Activated CD8-positive, alpha-beta memory T cell treated with anti-CD3 and anti-CD28 coated beads for 48 hours (primary cell): ENCODE measurements at regions not wholly inside any gene's neighbourhood (a gene's known extent, or its start where the extent isn't known, plus 50 kb on each side); places are given as distances from the start of the nearest gene placed in this dataset.

Source experiments
- DNase-seq, 3 experiments: peaks; one replicate each; pipeline ENCODE4 v3.0.0-alpha.2; 2020; ENCODE audit warnings: low read depth in 2 of 3, low spot score in 2 of 3

DNA sequence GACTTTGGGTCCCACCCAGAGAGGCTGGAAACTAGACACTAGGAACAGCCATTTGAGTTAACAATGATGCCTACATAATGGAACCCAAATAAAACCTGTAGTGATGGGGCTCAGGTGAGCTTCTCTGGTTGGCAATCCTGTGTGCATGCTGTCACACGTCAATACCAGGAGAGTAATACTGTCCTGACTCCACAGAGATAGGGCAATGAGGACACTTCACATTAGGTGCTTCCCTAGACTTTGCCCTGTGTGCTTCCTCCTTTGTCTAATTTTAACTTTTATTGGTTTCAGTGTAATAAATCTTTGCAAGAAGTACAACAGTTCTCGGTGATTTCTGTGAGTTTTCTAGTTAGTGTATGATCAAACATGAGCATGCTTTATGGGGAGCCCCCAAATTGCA, 281.8 kb upstream of the ARRDC4 start:
- no peak for DNase-seq

DNA sequence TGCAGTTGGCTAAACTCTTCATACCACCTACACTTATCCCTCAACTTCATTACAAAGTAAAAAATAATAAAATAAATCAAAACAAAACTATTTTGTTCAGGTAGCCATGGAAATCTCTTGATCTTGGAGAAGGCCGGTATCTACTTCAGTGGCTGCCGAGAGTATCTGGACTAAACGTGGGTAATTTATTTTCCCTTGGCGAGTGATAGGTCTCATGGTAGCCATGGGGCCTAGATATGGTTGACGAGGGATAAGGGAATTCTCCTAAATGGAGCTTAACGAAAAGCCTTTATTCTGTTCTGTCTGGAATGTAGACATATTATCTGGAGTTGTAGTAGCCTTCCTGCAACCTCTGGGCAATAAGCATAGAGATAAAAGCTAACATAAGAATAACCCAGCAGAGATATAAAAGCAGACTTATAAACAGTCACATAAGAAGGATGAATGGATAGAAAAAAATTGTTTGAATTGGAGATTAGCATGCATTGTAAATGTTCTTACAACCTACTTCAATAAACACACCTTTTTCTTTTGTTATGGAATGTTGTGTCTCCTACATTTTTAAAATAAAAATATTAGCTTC, 281.3 kb upstream of the ARRDC4 start:
- no peak for DNase-seq

DNA sequence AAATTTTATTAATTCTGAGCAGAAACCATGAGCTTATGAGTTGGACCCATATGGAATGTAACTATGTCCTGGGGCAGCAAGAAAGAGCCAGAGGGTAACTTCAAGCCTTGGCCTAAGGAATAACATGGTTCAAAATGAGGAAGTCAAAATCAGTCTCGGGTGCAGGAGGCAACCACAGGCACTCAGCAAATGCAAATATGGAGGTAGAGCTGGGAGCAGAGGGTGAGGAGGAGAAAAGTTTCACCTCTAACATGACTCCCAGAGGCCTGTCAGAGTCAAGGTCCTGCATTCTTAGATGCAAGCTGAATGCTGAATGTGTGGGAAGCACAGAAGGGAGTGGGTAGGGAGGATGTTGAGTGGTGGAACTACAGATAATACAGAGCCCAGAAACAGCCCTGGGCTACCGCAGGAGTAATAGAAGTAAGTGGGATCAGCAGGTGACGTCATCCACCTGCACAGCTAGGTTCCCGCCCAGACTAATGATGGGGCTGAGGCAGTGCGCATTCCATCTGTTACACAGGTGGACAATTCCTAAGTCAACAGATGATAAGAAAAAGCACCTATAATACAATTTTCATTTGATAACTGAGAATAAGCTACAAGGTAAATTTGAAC, 279.8 kb upstream of the ARRDC4 start:
- no peak for DNase-seq

DNA sequence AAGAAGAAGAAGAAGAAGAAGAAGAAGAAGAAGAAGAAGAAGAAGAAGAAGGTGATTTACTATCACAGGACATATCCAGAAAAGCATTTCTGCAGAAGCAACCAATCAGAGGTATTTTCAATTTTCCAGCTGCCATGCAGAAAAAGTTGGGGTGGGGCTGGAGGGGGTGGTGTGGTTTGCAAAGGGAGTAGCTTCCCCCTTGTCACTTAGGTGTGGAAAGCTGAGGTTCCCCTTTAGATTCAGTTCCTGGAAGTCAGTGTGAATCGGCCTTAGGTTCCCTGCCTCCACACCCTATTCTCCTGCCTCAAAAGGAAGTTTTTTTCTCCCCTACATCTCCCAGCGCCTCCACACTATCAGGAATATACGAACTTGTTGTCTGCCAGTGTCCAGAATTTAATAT, 276.7 kb upstream of the ARRDC4 start:
- no peak for DNase-seq

DNA sequence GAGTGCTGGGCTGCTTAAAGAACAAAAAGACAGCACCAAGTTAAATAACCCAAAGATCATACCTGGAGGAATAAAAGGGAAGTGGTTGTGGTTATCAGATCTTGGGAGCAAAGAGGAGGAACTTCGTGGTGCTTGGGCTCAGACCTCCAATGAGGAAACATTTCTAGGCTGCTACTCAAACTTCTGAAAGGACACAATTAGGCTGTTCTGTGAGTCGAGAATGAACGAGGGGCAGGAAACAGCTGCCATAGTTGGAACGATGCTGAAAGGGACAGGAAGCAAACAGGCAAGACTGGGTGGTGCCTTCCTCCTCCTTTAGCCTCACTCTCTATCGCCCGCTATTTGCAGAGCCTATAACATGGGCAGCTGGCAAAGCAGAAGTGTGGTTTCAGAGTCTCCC, 276.3 kb upstream of the ARRDC4 start:
- DNase-seq: no peak

DNA sequence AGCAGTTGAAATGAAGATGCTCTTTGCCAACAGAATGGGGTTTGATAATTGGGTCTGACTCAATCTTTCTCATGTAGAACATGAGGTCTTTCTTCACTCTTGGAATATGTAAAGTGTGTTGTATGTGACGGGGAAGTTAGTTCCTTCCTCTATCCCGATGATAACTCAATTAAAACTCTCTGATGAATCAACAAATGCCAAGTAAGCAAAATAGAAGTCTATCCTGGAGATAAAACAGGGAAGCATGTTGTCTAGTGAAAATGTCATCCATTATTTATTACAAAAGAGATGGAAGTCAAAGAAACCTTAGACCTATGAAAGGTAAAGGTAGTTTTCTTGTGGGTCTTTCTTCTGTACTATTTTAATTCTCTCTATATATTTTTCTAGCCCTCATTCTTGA, 274.2 kb upstream of the ARRDC4 start:
- no peak for DNase-seq

DNA sequence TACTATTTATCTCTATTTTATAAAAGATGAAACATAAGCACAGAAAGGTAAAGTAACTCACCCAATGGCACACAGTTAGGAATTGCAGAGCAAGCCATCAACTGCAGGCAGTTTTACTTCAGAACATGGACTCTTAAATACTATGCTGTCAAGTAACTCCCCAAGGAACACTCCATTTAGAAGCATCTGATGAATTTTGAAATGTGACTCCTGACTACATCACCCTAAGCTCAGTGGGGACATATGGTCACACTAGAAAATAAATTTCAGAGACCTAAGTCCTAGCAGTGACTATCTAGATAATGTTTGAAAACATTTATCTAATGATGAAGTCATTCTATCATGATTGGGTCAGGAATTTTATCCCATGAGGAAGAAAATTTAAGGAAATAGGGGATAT, 272.8 kb upstream of the ARRDC4 start:
- DNase-seq: no peak

DNA sequence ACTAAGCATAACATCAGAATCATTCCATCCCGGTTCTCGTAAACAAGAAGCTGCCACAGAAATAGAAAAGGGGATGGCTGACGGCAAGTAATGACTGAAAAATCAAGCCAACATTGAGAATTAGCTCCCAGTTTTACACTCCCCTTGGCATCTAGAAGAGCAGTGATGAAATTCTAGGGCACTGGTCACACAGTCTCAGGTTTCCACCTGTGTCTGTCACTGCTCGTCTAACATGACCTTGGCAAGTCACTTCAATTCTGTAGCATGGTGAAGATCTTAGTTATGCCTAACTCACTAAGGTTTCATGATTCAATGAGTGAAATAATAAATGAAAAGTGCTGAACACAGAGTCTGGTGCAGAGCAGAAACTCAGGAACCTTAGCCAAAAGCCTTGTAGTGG, 272.3 kb upstream of the ARRDC4 start:
- DNase-seq: no peak

DNA sequence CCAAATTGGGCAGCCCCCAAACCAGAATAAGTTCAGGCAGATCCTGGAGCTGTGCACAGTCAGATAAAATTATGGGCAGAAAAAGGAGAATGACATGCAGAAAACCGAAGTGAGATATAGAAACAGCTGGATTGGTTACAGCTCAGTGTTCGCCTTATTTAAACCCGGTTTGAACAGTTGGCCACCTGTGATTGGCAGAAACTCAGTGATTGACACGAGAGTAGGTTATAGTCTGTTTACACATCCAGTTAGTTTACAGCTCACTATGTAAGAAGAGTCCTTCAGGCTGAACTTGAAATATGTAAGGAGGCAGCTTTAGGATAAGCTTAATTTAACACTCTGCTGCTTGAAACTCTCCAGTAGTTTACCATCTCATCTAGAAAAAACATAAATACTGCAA, 271.6 kb upstream of the ARRDC4 start:
- DNase-seq: no peak

DNA sequence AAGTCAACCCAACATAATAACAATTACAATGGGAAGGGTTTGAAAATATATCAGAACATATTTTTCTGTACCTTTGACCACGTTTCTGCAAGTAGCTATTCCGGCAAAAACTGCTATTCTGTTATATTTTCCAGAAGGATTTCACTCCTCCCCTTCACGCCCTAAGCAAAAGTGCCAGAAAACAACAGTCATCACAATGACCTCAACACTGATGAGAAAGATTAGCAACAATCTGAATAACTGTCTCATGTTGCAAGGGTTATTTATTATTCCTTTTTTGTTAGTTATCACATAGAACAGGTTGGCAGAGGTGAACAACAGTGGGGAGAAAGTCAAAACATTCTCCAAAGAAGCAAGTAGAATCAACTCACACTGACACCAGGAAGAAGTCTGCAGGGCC, 269.4 kb upstream of the ARRDC4 start:
- DNase-seq: no peak

DNA sequence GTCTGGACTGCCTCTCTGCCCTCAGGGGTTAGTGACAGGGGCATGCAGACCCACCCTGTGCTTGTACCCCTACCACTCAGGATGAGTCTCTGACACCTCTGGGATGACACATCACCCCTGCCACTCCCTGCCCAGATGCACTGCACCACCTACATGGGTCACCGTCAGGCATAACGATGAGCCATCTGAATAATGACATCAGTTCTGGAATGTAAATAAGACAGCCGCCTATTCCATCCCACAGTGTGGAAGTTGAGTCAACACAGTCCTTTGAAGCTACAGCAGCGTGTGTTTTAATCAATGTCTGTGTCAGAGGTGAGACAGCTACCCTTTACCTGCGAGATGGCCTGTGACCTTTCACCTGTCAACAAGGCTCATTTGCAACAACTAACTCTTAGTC, 268.7 kb upstream of the ARRDC4 start:
- no peak for DNase-seq

DNA sequence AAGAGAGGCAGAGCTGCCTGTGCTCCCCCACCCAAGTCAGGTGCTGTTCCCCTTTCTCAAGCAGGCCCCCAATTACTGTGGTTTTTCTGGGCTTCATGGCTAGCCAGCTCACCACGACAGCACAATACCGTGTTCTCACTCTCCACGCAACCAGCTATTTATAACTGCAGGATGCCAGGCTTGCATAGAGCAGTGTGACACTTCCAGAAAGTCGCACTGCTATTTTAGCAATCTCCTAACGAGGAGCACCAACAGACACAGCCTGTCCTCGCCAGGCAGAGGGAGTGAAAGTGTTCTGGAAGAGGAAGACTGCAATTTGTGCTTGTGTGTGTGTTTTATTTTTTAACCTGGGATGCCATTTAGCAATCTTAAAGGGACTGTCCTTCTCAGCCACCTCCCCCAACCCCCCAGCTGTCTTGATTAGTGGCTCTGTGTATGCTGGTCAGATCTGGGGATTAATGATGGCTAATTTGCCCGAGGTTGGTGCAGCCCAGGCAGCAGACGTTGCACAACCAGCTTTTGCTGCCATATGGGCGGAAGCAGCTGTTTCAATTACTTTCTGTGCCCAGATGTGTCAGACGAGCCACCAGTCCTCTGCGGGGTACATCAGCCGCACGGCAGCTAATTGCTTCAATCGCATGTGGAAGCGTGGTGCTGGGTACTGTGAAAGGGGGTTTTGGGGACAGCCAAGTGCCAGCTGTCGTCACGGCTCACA, 268.0 kb upstream of the ARRDC4 start:
- DNase-seq: no peak

DNA sequence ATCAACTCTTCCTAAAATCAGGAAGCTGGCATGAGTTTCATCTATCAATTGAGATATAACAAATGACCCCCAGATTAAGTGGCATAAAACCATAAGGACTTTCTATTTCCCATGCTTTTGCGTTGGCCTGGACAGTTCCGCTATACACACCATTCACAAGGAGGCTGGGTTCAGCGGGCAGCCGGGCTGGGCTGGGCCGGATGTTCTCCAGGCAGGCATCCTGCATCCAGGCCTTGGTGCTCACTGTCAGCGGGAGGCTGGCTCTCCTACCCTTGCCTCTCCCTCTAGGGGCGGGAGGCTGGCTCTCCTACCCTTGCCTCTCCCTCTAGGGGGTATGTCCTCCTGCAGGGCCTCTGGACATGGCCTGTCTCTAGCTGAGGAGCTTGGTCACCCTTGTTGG, 266.0 kb upstream of the ARRDC4 start:
- no peak for DNase-seq

DNA sequence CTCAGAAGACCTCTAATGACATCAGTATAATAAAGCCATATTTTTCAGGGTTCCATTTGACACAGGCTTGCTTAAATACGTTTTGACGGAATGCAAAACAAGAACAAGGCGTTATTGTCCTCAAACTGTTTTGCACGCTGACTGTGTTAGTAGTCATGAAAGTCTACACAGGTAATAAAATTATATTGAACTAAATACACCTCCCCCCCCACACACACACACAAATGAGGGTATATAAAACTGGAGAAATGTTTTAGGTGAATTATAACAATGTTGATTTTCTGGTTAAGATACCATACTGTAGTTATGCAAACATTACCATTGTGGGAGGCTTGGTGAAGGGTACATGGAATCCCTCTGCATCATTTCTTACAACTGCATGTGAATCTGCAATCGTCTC, 257.1 kb upstream of the ARRDC4 start:
- DNase-seq: no peak

DNA sequence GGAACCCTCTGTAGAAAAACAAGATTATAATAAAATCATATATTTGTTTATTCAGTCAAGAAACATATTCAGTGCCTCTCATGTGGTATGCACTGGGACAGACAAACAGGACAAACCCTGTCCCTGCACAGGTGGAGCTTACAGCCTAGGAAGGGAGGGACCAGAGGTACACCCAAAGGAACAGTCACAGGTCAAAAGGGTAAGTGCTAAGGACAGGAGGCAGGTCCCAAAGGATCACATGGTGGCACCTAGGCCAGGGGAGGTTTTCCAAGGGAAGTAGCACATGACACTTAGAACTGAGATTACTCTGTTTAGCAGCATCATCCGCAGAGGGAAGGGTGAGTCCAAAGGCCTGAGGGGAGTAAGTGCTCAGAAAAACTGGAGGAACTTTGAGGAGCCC, 254.4 kb upstream of the ARRDC4 start:
- DNase-seq: no peak

DNA sequence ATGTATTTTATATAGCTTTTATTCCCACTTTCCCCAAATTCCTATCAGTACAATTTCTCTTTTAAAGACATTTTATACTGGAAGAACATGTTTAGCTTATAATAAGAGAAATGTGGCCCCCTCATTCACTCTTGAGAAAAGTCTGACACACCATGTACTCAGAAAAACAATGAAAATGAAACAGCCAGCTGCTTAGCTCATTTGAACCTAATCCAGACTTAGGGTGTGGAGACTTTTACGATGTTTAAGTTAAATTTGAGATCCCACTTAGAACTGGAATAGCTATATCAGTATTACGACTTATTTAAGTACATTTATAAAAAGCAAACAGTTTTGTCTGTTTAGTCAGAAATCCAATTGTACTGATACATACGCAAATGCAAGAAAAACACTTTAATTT, 252.3 kb upstream of the ARRDC4 start:
- no peak for DNase-seq

DNA sequence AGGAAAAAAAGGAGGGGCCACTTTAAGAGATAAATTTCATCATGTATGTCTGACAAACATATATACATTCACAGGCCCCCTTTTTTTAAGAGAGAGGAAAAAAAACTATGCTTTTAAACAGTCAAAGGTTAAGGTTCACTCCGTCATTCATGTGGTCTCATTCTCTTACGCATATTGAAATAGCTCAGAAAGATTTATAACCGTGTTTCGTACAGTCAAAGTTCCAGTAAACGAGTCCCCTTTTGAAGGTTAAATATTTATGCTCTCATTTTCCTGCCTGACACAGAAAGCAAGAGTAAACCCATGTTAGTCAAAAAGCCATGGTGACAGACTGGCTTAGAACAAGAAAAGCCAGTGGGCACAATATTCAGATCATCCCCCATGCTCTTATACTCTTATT, 248.0 kb upstream of the ARRDC4 start:
- DNase-seq: no peak

DNA sequence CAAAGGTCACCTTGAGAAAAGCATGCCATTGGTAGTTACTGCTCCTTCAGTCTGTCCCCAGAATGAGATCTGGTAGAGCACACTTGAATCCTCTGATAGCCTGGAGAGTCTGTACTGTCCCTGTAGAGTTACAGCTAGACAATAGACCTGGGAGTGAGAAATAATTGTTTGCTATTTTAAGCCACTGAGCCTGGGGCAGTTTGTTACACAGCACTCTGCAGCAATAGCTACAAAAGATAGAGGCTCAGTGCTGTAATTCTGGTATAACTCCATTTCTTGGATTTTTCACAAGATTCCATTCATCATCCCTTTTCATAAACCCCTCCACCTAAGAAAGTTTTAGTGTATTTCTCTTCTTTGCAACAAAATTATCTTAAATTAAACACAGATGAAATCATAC, 242.7 kb upstream of the ARRDC4 start:
- no peak for DNase-seq

DNA sequence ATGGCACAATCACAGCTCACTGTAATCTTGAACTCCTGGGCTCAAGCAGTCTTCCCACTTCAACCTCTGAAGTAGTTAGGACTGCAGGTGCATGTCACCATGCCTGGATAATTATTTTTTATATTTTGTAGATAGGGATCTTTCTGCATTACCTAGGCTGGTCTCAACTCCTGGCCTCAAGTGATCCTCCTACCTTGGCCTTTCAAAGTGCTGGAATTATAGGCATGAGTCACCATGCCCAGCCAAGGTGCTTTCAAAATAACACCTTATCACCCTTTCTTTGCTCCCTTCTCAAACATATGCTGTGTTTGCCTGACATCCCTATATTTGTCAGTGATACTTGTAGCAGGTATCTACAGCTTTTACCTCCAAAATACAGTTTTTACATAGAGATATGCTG, 242.0 kb upstream of the ARRDC4 start:
- no peak for DNase-seq

DNA sequence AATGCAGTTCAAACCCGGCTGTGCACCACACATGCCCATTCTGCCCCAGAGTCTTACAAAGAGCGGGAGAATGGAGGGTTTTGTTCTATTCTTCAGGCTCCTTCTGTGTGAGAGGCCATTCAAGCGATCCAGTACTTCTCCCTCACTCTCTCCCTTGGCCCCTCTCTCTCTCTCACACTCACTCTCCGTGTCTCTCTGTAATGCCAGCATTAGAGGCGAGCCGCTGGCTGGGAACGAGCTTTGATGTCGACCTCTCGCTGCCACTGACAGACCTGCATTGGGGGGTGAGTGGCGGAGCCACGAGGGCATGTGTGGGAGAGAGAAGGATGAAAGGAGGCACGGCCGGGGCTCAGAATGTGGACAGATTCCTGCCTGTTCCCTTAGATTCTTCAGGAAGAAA, 231.7 kb upstream of the ARRDC4 start:
- no peak for DNase-seq

DNA sequence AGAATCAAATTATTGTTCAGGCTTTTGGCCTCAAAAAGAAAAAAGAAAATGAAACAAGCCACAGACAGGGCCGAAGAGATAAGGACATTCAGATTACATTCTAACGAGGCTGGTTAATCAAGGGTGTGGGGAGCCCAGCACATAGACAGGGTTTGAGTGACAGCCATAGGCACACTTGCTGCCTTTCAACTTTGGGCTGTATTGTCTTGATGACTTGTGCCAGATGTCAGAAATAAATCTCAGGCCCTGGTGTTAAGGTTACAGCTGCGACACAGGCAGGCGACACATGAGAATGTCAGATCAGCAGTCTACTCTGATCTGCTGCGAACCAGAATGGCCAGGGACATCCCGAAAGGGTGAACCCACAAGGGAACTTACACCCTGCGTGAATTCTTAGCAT, 231.2 kb upstream of the ARRDC4 start:
- DNase-seq: no peak

DNA sequence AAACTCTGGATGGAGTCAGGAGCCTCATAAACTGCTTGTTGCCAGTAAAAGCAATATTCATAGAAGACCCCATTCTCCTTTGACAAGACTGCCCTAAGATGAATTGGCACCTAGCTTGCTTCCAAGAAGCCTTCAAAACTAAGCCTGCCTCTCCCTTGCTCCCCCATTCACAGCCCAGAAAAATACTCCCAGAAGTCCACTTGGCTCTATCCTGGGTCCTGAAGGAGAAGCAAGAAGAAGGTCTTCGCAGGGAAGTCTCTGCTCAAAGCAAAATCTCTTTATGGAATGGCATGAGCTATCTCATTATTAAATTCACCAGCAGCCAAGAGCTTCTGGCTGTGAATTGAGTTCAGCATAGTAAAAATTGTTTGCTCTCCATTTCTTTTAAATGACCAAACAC, 230.2 kb upstream of the ARRDC4 start:
- DNase-seq: no peak

DNA sequence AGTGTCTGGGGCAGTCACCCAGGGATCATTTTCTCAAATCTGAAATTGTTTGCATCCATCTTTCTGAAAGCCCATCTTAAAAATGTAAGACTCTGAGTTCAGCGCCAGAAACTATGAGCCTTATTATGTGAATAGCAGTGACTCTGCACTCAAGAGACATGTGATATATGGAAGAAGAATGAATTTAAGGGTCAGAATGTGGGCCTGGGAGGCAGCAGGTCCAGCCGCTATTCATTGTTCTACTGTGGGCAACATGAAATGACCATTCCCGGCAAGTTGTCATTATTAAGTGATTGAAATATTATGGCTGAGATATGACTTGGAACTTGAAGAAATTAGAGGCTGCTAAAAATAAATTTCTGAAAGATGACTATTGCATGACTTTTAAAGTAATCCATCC, 228.6 kb upstream of the ARRDC4 start:
- DNase-seq: no peak
